ENCODE measurements at regions not wholly inside any gene's neighbourhood (a gene's known extent, or its start where the extent isn't known, plus 50 kb on each side); places are given as distances from the start of the nearest gene placed in this dataset.

DNA sequence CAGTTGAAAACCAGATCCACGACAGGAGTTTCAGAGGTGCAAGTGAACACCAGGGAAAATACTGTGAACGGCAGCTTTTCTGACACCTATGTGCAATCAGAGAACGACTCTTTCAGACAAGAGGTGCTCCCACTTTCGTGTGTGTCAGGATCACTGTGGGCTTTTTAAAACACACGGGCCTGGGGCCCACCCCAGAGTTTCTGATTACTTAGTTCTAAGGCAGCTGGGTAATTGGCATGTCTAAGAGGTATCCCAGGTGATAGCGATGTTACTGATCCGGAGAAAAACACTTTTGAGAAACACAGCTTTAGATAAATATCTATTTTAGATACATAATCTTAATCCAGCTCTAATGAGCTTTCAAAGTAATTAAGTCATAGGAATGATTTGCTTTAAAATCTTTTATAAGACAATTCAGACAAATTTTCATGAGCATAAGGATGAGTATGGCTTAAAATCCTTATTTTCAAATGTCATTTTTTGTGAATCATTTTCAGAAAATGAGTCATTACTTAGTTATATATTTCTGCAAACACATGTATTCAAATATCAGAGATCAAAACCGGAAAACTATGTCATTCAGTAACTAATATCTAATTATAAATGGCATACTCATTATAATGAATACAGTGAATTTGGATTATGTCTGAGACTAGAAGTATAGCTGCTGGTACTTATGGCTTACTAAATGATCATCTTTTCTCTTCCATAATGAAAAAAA, 217.9 kb upstream of the PSMD7 start:
- POLR2A ChIA-PET (ENCODE audit: unreplicated experiment) = no interaction called here
- no peak overlapping the region for H3K4me3 ChIP-seq (ENCODE audit: low read length)
- H3K4me2 ChIP-seq (ENCODE audit: low read length) = no peak overlapping the region
- H2AFZ ChIP-seq (ENCODE audit: low read length) = no peak overlapping the region
- BruUV-seq (replicated peaks) = no TSS peak
- no peaks in the 10 kb centered on the region for H3K79me2 ChIP-seq (ENCODE audit: low read length)
- H3K9ac ChIP-seq (ENCODE audit: low read length) = no peak overlapping the region
- intact Hi-C loops (cut with micrococcal nuclease) = no loop called here
- H3K4me1 ChIP-seq (ENCODE audit: insufficient read depth, low read length) = no peaks in the 10 kb centered on the region
- H3K27me3 ChIP-seq (ENCODE audit: low read length) = peaks cover 7% of the 10 kb centered on the region; the same call in 1 of the 2 replicates
- no peak for DNase-seq
- H3K36me3 ChIP-seq (ENCODE audit: low read depth, low read length) = no peaks in the 10 kb centered on the region
- no peaks in the 10 kb centered on the region for H4K20me1 ChIP-seq (ENCODE audit: low read length)
- TF ChIP-seq EZH2phosphoT487 (IDR thresholded peaks at IDR 0.05; ENCODE audit: borderline replicate concordance, low read length) (no peak), CTCF (conservative IDR thresholded peaks at IDR 0.05; ENCODE audit: low read depth, low read length) (no peak), EZH2 (IDR thresholded peaks at IDR 0.05; ENCODE audit: low read length, unreplicated experiment) (no peak)
- no peak overlapping the region for H3K27ac ChIP-seq (ENCODE audit: low read length)
- ATAC-seq = no peak
- CTCF ChIA-PET = no interaction called here
- no peaks in the 10 kb centered on the region for H3F3A ChIP-seq (ENCODE audit: low read length, unreplicated experiment)
- no peaks in the 10 kb centered on the region for H3K9me2 ChIP-seq (replicated peaks; ENCODE audit: low read length)
- H3K9me3 ChIP-seq (ENCODE audit: low read length) = no peaks in the 10 kb centered on the region

GRCh38 chr16:74076568-74076967, 220.0 kb upstream of the PSMD7 start:
- intact Hi-C loops (cut with micrococcal nuclease) = no loop called here
- no peaks in the 10 kb centered on the region for H3K4me1 ChIP-seq (ENCODE audit: insufficient read depth, low read length)
- ATAC-seq = no peak

More at GRCh38 chr16:74076568-74076967, 220.0 kb upstream of the PSMD7 start:
- H3K4me2 ChIP-seq (ENCODE audit: low read length) = no peak overlapping the region
- H3F3A ChIP-seq (ENCODE audit: low read length, unreplicated experiment) = no peaks in the 10 kb centered on the region
- DNase-seq = no peak
- peaks cover 7% of the 10 kb centered on the region; the same call in 1 of the 2 replicates for H3K27me3 ChIP-seq (ENCODE audit: low read length)
- no TSS peak for BruUV-seq (replicated peaks)
- no peaks in the 10 kb centered on the region for H4K20me1 ChIP-seq (ENCODE audit: low read length)
- H3K79me2 ChIP-seq (ENCODE audit: low read length) = no peaks in the 10 kb centered on the region
- TF ChIP-seq CTCF (conservative IDR thresholded peaks at IDR 0.05; ENCODE audit: low read depth, low read length) (no peak), EZH2 (IDR thresholded peaks at IDR 0.05; ENCODE audit: low read length, unreplicated experiment) (no peak), EZH2phosphoT487 (IDR thresholded peaks at IDR 0.05; ENCODE audit: borderline replicate concordance, low read length) (no peak)
- H3K36me3 ChIP-seq (ENCODE audit: low read depth, low read length) = no peaks in the 10 kb centered on the region
- no peaks in the 10 kb centered on the region for H3K9me3 ChIP-seq (ENCODE audit: low read length)
- CTCF ChIA-PET = no interaction called here
- no peaks in the 10 kb centered on the region for H3K9me2 ChIP-seq (replicated peaks; ENCODE audit: low read length)
- H2AFZ ChIP-seq (ENCODE audit: low read length) = no peak overlapping the region
- no peak overlapping the region for H3K4me3 ChIP-seq (ENCODE audit: low read length)
- no peak overlapping the region for H3K9ac ChIP-seq (ENCODE audit: low read length)
- no peak overlapping the region for H3K27ac ChIP-seq (ENCODE audit: low read length)
- POLR2A ChIA-PET (ENCODE audit: unreplicated experiment) = no interaction called here

Data from PC-3 (cell line).